Adrenal gland (tissue), 9 donors: ENCODE measurements at regions not wholly inside any gene's neighbourhood (a gene's known extent, or its start where the extent isn't known, plus 50 kb on each side); places are given as distances from the start of the nearest gene placed in this dataset.

ENCODE experiments used
- DNase-seq, 7 donors: peaks; one replicate each; pipeline ENCODE4 v3.0.0-alpha.2; 2019 to 2020
- H3K27ac ChIP-seq, 5 donors: fragments of 200-600 bp; sonication (generic) in 4 of 5; 1 replicate in 3 of 5; 2 replicates in 2 of 5; pipeline versions ENCODE4 v1.5.1 to v1.8.0; 2016 to 2020; ENCODE audit warnings: mild to moderate bottlenecking in 1 of 5
- H3K27me3 ChIP-seq: fragments of 200-600 bp; 2 replicates; pipeline ENCODE4 v1.8.0; 2021
- H3K36me3 ChIP-seq, 2 donors: fragments of 200-600 bp; replicated peaks in 1 of 2; 1 replicate in 1 of 2; 2 replicates in 1 of 2; pipeline versions ENCODE4 v1.5.1 to v1.8.0; 2018 to 2022
- H3K4me1 ChIP-seq, 2 donors: fragments of 200-600 bp; replicated peaks in 1 of 2; 1 replicate in 1 of 2; 2 replicates in 1 of 2; pipeline versions ENCODE4 v1.5.1 to v1.8.0; 2018 to 2021
- H3K4me3 ChIP-seq, 4 donors: fragments of 200-600 bp; sonication (generic) in 3 of 4; one replicate each; pipeline ENCODE4 v1.5.1; 2016 to 2018
- H3K9me3 ChIP-seq, 3 donors: fragments of 200-600 bp; sonication (generic) in 1 of 3; replicated peaks in 1 of 3; 1 replicate in 2 of 3; 2 replicates in 1 of 3; pipeline versions ENCODE4 v1.5.1 to v1.8.0; 2016 to 2021
- CTCF ChIP-seq, 6 experiments: fragments of 450-650 bp in 4 of 6; fragments of 200-600 bp in 2 of 6; sonication (generic) in 1 of 6; IDR thresholded peaks; 1 replicate in 5 of 6; 2 replicates in 1 of 6; pipeline versions ENCODE4 v1.5.1 to v1.8.0; 2016 to 2021; ENCODE audit warnings: antibody characterized with exemption in 6 of 6, mild to moderate bottlenecking in 2 of 6, moderate library complexity in 1 of 6
- POLR2A ChIP-seq, 2 donors: fragments of 450-650 bp; IDR thresholded peaks; one replicate each; pipeline ENCODE4 v1.6.1; 2017; ENCODE audit warnings: antibody characterized with exemption in 2 of 2, mild to moderate bottlenecking in 2 of 2, moderate library complexity in 1 of 2
- WGBS, 4 donors: extraction: QIAGEN DNeasy Blood & Tissue Kit in 2 of 4; methylation state at CpG; one replicate each; pipeline versions ENCODE4 v1.1.5 to v1.1.7; 2013 to 2017; 5-methylcytosine and 5-hydroxymethylcytosine counted together
- intact Hi-C, 2 donors: fragments of 100-400 bp; cut with DNase I; formaldehyde crosslinking; loops; one replicate each; pipeline versions ENCODE4 v1.14.1 to v1.15.0; 2022 to 2023
- donor health status: healthy with polysubstance abuse.
- donor health status: Bipolar disorder and iron deficiency.
- donor health status: DM: yes; HTN: yes; CAD: no.
- donor health status: DM: no; HTN: no; CAD: no.
- donor health status: DM: no; HTN: no; CAD: no.

GRCh38 chr5:3948838-3949237 lies 353.2 kb downstream of the IRX1 start:
- intact Hi-C loops: no loop called here
- Histone ChIP-seq H3K27me3 (no peaks in the 10 kb centered on the region), H3K4me3 (no peak overlapping the region), H3K4me1 (no peaks in the 10 kb centered on the region), H3K9me3 (no peaks in the 10 kb centered on the region), H3K36me3 (no peaks in the 10 kb centered on the region), H3K27ac (no peak overlapping the region)
- no peak for DNase-seq
- TF ChIP-seq POLR2A (IDR thresholded peaks at IDR 0.05) (no peak), CTCF (IDR thresholded peaks at IDR 0.05) (no peak)
- 72 to 81% (median 75%) methylated on average over 4 of the region's 4 CpGs for WGBS, 4 donors

- H3K27ac ChIP-seq: no peak overlapping the region
- no peak for DNase-seq
- WGBS, 4 donors: 30 to 51% (median 38%) methylated on average over 3 of the region's 3 CpGs
- intact Hi-C loops: no loop called here
- no peak overlapping the region for H3K4me3 ChIP-seq
- no peaks in the 10 kb centered on the region for H3K36me3 ChIP-seq
- TF ChIP-seq CTCF (IDR thresholded peaks at IDR 0.05) (no peak), POLR2A (IDR thresholded peaks at IDR 0.05) (no peak)
- H3K9me3 ChIP-seq: no peaks in the 10 kb centered on the region
- no peaks in the 10 kb centered on the region for H3K4me1 ChIP-seq
- no peaks in the 10 kb centered on the region for H3K27me3 ChIP-seq
These were observed 358.6 kb downstream of the IRX1 start for GRCh38 chr5:3954199-3954598.

- H3K36me3 ChIP-seq: no peaks in the 10 kb centered on the region
- intact Hi-C loops: no loop called here
- H3K27ac ChIP-seq: no peak overlapping the region
- H3K9me3 ChIP-seq: no peaks in the 10 kb centered on the region
- no peak overlapping the region for H3K4me3 ChIP-seq
- no peak for TF ChIP-seq CTCF (IDR thresholded peaks at IDR 0.05)
- no peaks in the 10 kb centered on the region for H3K27me3 ChIP-seq
- H3K4me1 ChIP-seq: no peaks in the 10 kb centered on the region
- 63 to 77% (median 68%) methylated on average over 6 of the region's 6 CpGs for WGBS, 4 donors
- DNase-seq: no peak
These were observed 359.0 kb downstream of the IRX1 start for GRCh38 chr5:3954633-3955032.

- TF ChIP-seq CTCF (IDR thresholded peaks at IDR 0.05) (no peak), POLR2A (IDR thresholded peaks at IDR 0.05) (no peak)
- H3K27me3 ChIP-seq: no peaks in the 10 kb centered on the region
- no peak overlapping the region for H3K27ac ChIP-seq
- no peak for DNase-seq
- no peaks in the 10 kb centered on the region for H3K36me3 ChIP-seq
- H3K9me3 ChIP-seq: no peaks in the 10 kb centered on the region
- intact Hi-C loops: no loop called here
- no peak overlapping the region for H3K4me3 ChIP-seq
- no peaks in the 10 kb centered on the region for H3K4me1 ChIP-seq
- 70 to 80% (median 73%) methylated on average over 7 of the region's 7 CpGs for WGBS, 4 donors
These were observed 362.0 kb downstream of the IRX1 start for GRCh38 chr5:3957658-3958057.
